NCI-H187 treated with DMSO at 0.1 percent for 48 hours (cell line): ENCODE measurements at regions not wholly inside any gene's neighbourhood (a gene's known extent, or its start where the extent isn't known, plus 50 kb on each side); places are given as distances from the start of the nearest gene placed in this dataset.

Experiments used
- DNase-seq: peaks from one replicate; lab custom pipeline; 2025; lab: John Stamatoyannopoulos, UW

DNA sequence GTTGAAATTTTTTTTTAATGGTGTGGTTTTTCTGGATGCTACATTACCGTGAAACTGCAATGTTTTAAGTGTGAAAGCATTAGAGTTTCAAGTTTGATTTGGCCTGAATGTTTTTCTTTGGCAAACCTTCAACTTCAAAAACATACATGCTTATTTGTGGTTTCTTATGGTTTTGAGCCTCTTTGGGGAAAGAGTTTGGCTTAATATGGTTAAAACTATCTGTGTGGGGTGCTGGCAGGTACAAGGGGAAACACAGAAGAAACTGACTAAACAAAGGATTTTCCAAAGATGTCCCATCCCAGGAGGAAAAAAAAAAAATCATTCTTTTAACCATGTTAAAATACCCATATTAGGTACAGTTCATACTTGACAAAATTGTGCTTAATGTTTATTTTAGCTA is 121.1 kb downstream of the HGF start:
- DNase-seq = no peak

DNA sequence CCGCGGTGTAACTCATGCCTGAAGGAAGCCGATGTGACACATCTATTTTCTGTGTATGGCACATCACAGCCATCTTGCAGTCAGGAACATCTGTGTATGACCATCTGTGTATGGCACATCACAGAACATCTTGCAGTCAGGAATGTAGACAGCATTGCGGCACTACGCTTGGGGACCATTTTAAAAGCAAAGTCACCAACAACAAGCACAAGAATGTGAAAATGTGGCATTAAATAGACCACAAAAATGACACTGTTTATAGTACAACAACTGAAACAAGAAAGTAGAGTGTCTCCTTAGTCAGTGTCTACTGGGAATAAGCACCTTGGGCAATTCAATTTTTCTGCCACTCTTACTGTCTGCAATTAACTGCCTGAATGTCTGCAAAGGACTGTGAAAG is 124.4 kb downstream of the HGF start:
- no peak for DNase-seq

DNA sequence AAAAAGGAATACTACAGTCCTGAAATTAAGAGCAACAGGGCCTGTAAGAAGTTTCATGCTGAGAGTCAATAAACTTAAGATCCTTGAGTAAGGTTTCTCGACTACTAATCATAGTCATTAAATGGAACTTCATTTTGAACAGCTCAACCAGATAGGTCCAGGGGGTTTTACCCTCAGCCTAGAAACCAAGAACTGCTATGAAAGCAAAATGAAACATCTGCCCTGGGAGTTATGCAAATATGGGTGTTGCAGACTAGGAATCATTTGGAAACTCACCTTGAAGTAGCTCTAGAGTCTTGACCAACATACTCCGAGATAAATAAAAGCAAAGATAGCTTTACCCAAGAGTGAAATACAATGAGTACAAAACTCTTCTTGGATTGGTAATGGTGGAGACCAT is 128.0 kb downstream of the HGF start:
- DNase-seq = no peak

DNA sequence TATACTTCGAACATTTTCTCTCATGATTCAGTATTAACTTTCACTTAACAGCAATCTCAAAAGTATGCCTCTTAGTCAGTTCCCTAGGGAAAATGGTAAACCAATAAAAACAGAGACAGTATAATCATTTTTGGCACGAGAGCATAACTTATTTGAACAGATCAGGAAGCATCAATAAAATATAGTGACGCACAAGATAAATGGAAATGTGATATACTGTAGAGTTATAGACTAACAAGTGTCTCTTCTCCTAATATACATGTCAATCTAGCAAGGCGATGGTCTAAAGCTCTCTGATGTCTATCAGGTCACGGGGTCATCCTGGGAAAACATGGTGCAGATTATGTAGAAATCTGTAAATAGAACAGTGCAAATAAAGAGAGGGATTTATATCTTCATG is 131.6 kb downstream of the HGF start:
- no peak for DNase-seq

DNA sequence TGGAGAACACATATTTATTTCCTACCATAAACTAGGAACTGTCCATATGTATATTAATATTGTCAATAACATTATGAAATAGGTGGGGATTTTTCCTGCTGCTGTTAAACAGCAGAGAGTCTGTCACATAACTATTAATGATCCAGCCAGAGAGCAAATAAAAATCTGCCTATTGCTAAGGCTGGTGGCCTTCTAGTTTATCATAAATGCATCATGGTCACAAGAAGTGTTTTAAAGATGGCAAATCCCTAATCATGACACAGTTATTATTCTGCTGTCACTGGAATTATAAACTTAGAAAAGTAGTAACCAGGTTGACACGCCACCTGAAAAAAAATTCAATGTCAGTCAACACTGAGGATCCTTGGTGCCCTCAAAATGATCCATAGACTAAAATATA is 132.3 kb downstream of the HGF start:
- DNase-seq = no peak

DNA sequence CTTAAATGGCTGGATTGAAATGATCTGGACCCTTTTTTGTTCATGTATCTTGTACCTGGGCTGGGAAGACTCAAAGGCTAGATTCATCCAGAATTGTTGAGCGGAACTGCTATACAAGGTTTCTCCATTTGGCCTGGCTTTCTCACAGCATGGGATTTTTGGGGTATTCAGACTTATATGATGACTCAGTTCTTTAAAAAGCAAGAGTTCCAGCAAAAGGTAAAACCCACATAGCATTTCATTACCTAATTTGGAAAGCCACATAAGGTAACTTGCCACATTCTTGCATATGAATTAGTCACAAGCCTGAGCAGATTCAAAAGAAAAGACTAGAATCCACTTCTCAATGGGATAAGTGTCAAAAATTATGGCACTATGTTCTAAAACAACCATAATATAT is 137.4 kb downstream of the HGF start:
- no peak for DNase-seq

DNA sequence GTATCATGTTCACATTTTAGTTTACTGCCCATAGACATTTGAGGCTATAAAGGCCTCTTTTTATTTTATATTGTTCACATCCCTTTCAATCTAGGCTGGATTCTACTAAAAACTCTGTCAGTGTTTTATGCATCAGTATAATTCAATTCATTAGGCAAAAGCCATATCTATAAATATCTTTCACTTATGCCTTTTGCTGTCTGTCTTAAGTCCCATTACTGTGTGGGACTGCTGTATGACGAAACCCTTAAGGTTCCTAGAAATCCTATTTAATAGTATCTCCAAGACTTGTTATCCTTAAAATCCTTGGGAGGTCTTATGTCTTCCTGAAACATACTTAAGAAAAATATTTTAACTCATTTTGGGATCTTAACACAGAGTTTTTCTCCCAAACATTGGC is 139.2 kb downstream of the HGF start:
- DNase-seq = no peak

DNA sequence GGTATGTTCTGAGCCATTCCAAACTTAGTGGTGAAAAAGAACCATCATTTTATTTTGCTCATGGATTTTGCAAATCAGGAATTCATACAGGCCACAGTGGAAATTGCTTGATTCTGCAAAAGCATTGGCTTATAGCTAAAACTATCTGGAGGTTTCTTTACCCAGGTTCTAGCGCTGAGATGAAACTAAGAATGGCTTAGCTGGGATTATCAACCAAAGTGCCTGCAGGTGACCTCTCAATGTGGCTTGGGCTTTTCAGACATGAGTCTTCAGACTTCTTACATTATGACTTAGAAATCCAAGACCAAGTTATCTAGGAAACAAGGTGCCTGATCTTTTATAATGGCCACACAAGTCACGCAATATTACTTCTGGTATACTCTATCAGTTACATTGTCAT is 140.1 kb downstream of the HGF start:
- DNase-seq = no peak

DNA sequence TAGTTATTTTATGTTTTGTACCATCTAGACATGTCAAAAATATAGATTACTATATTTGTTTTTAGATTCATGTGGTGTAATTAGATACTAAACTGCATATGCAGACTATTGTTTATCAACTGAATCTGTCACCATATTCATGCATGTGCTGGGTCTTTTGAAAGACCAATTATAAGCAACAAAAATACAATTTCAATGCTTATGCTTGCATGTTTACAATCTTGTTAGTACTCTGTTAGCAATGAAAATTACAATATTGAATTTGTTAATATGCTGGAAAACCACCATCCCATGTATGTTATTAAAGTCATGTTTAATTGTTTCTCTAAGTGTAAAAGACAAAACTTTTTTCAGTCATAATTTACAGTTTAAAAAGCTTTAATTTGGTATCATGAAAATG is 140.9 kb downstream of the HGF start:
- no peak for DNase-seq

DNA sequence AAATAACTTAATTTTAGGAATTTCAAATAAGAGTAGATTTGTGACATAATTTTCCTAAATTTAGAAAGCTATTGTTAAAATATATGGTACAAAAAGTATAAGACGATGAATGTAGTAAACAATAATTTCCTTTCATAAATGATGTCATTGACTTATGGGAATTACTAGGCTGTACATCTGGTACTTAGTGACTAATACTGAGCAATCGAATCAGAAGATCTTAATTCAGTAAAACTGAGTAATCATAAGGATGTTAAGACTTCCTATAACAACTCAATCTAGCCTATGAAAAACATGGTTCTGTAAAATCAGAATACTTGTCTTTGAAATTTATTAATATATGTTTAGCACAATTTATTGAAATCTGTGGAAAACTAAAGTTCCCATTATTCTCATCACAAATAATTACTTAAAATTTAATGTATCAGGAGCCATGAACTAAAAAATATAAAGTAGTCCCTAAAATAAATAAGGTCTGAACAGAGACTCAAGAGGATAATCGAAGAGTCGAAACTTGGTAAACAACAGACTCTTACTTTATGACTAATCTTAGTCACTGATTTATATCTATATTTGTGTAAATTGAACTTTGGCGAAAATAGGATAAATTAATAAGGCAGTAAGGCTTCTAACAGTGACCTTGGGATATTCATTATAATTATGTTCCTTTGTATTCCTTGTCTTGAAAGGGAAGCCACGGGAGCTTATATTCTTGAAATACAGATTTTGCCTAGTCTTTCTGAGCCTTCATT is 142.1 kb downstream of the HGF start:
- DNase-seq = no peak

DNA sequence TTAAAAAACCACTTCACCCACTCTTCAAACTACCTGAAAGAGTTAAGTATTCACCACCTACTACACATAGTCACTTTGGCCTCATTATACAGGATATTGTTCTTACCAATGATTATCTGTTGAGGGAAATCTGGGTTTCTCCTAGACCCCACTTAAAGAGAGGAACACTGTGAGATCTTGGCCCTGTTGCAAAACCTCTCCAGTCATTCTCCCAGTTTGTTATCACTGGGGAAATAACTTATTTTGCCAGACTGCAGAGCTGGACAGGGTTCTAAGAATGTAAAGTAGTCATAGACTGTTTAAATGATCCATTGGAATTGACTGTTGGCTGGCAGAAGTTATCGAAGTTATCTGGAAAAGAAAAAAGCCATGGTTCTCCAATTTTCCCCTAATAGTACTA is 143.8 kb downstream of the HGF start:
- DNase-seq = no peak

DNA sequence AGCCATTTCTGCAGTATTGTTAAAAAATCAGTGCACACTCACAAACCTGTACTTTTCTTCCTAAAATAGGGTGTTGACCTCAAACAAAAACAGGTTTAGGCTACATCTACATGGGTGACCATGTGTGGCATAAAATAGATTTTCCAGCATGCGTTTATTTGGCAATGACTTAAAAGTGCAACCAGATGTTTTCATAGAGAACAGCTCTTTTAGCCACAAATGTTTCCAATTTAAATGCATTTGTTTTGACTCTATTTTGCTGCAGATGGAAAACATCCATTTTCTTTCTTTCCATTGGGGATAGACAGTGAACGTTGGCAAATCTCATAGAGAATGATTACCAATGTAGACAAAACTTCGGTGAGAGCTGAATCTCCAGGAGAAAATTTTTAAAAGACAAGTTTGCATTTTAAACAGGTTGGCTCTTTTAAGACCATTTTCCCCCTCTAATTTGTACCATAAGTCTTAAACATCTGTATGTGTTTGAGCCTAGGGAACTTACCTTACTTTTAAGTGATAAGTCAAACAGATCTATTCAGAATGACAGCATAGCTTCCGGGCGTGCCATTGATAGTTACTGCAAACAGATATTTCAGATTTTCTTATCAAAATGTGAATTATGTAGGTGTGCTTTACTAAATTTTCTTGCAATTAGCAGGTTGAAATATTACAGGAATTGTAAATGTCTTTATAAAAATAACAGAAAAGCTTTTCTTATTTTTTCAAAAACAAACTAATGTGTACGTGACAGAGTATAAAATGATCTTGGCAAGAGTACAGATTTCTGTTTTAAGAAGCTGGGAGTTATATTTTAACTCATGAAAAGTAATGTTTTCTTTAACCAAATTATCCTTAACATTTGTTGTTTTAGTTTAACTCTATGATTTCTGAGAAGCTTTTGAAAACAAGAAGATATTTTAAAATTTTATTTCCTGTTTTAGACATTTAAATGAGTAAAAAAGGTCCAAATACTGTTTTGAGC is 144.9 kb downstream of the HGF start:
- no peak for DNase-seq

DNA sequence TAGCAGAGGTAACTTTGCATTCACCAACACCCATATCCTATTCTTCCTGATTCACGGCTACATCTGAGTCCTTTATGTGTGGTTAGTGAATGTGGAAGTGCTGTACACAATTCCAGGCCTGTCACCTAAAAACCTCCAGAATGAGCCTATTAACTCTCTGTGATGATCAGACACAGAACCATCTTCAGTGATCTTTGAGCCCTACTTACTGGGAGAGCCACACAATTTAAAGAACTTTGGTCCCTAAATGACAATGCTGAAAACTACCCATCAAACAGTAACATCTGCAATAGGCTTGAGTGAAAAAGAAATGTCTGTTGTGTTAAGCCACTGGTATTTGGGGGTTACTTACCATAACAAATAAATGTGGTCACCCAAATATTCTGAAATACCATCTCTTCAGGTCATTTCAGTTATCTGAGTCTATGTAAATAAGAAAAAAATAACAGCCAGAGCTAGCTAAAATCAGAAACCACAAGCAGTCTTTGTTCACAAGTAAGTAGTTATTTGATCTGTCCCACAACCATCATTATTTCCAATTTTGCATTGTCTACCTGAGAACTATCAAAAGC is 145.7 kb downstream of the HGF start:
- no peak for DNase-seq

DNA sequence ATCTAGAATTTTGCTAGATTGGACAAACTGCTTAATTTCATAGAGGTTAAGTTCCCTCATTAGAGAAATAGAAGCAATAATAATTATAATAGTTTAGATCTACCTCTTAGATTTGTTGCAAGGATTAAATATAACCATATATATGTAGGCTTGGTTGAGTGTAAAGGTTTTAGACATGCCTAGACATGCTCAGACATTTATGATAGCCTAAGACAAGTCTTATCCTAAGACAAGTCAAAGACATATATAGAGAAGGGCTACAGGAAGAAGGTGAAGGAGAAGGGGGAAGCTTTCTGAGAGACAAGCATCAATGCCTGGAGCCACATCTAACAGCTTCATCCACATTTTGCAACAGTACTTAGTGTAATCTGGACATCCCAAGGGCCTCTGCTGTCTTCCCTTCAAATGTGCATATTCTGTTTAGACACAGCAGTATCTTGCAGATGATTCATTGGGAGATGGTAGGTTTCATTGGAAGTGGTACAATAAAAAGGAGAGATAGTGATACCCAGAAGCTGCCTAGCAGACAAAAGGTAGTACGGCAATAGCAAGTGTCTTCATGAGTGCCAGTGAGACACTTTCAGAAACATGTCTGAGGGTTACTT is 146.5 kb downstream of the HGF start:
- no peak for DNase-seq

DNA sequence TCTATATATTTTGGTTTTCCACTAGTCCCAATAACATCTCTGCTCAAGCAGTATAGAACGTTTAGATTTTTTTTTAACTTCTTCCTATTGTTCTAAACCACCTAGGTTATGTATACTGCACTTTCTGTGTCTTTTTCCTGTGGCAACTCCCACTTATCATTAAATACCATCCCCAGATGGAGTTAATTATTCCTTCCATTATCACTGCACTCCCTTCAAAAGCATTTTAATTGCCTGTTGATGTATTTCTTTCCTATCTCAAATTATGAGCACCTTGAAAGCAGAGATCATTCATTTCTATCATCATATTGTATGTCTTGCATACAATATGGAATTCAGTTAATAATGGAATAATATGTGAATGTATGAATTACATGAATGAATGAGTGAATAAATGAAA is 148.0 kb downstream of the HGF start:
- DNase-seq = no peak

DNA sequence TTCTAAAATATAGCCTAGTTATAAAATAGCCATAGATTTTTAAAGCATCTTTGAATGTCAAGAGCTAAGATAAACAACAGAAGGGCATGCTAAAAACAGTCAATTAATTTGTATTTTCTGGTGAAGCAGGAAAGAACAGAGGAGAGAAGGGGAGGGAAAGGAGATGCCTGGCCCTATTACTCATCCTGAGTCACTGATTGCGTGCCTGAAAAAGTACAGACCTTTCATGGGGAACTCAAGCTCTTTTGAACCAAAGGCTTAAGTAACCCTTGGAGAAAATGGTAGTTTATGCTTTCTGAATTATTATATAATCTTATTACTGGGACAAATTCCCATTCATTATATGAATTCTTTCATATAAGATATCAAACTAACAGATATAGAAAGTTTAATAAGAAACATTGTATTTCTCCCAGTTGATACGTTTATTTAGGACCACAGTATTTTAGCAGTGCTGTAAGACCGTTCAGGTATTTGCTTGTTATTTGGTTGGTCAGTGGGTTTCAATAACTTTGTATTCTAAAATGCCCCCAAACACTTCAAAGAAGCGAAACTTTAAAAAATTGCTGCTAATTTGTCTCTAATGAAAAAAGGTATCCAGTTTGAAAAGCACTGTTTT is 151.3 kb downstream of the HGF start:
- DNase-seq = no peak

DNA sequence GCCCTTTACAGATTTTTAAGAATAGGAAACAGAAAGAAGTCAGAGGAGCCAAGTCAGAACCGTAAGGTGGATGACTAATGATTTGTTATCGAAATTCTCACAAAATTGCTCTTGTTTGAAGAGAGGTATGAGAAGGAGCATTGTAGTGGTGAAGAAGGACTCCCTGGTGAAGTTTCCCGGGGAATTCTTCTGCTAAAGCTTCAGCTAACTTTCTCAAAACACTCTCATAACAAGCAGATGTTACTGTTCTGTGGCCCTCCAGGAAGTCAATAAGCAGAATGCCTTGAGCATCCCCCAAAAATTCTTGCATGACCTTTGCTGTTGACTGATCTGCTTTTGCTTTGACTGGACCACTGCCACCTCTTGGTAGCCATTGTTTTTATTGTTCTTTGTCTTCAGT is 152.9 kb downstream of the HGF start:
- no peak for DNase-seq

DNA sequence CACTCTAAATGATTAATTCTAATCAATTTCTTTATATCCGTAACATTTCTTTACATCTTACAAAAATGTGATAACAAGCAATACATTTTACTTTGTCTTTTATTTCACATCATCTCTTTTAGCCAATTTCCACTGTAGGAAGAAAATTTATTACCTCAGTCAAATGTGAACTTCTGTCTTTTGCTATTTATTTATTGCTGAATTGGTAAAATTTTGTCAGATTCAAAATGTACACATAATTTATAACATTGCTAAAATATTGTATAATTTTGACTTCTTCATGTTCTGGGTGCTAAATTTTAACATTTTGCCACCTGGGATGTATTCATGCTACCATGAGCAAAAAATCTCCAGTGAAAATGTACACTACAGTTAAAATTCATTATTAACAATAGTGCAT is 158.0 kb downstream of the HGF start:
- DNase-seq = no peak

DNA sequence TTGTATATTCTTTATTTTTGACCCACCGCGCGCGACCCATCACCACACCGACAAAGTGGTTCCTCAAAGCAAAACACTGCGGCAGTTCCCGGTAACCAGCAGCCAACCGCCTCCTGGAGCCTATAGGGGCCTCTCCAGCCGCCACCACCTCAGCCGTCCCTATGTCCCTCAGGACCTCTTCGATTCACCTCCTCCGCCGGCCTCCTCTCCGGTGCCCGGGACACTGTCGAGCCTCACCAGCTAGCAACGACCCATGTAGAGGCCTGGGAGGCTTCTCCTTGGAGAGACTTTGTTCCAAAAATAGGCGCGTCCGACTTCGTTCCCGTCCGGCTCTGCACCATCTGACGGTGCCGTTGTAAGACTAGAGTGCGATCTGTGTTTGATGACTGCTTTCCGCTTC is 158.8 kb downstream of the HGF start:
- DNase-seq = no peak

DNA sequence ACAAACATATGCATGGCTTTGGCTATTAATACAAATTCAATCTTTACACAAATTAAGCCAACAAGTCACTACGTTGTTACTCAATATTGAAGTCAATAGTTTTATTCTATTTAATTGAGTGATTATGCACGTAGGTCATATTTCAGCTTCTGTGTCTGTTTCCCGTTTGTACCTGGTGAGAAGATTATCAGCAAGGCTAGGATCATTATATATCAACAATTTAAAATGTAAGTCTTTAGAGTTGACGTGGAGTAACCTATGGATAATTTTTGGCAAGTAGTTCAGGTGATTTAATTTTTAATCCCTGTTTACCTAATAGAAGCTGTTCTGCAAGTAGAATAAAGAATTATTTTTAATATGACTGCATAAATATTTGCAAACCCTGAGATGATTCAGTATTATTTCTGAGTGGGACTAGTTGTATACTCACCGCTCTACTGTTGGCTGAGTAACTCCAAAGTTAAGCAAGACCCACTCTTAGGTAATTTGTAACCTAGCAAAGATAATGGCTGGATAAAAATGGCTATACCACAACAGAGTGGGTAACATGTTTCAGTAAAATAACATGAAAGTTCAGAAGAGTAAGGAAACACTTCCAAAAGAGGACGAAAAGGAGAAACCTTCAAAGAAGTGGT is 161.0 kb downstream of the HGF start:
- no peak for DNase-seq

DNA sequence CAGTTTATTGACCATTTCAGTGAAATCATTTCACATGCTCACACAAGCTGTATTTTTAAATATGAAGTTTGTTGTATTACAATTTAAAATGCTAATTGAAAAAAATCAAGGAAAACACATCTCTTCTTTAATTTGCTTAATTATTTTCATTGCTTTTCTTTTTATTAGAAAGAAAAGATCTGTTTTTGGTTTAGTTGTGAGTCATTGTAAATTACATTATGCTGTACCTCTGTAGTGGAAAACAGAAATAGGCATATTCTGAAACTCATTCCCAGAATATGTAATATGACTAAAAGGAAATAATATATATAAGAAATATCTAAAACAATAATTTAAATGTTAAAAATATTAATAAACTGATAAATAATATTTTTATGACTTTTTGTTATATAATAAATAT is 161.9 kb downstream of the HGF start:
- no peak for DNase-seq
